ENCODE measurements at regions not wholly inside any gene's neighbourhood (a gene's known extent, or its start where the extent isn't known, plus 50 kb on each side); places are given as distances from the start of the nearest gene placed in this dataset.

GRCh38 chr5:116951219-116951618 lies 376.6 kb upstream of the SEMA6A start:
- TF ChIP-seq CTCF (IDR thresholded peaks at IDR 0.05; ENCODE audit: low read depth, low read length) (no peak), EZH2phosphoT487 (IDR thresholded peaks at IDR 0.05; ENCODE audit: low read depth) (no peak)

All from OCI-LY3 (cell line).